ENCODE measurements at regions not wholly inside any gene's neighbourhood (a gene's known extent, or its start where the extent isn't known, plus 50 kb on each side); places are given as distances from the start of the nearest gene placed in this dataset.

GRCh38 chr2:188102881-188103280, 188.8 kb upstream of the GULP1 start:
- TF ChIP-seq EZH2 (IDR thresholded peaks at IDR 0.05) = no peak
- no peak for TF ChIP-seq POLR2AphosphoS5 (IDR thresholded peaks at IDR 0.05; ENCODE audit: borderline replicate concordance, low read depth, low read length)
- TF ChIP-seq FOXP2 (optimal IDR thresholded peaks at IDR 0.05; ENCODE audit: control extremely low read depth, extremely low read length, insufficient read depth) = no peak
